H1 (cell line): ENCODE measurements at regions not wholly inside any gene's neighbourhood (a gene's known extent, or its start where the extent isn't known, plus 50 kb on each side); places are given as distances from the start of the nearest gene placed in this dataset.

Source experiments
- CTCF ChIA-PET: fragments of 300-600 bp; sonication (Branson Sonifier 250); formaldehyde crosslinking; loops from one replicate; lab custom pipeline; 2021; ENCODE audit not compliant: partially characterized antibody; lab: Charles Lee
- POLR2A ChIA-PET: fragments of 300-600 bp; sonication (Branson Sonifier 250); formaldehyde crosslinking; loops from one replicate; lab custom pipeline; 2021; ENCODE audit warnings: inconsistent platforms; ENCODE audit not compliant: partially characterized antibody; lab: Charles Lee
- DNase-seq, 2 experiments: peaks; one replicate each; pipeline versions ENCODE4 v3.0.0 to v3.0.0-alpha.2; 2010 to 2022; ENCODE audit warnings: low spot score in 2 of 2, low read depth in 1 of 2, mixed read lengths in 1 of 2
- FAIRE-seq: peaks from 2 replicates; lab custom pipeline; 2011; peaks lifted over from hg19 to GRCh38; lab: Jason Lieb, UNC
- H2AFZ ChIP-seq: 2 replicates; pipeline ENCODE4 v1.8.1; 2012; ENCODE audit warnings: low read length, inconsistent platforms
- H2AK5ac ChIP-seq: 2 replicates; pipeline ENCODE4 v1.6.1; 2013; ENCODE audit warnings: low read depth, low read length
- H2BK120ac ChIP-seq: replicated peaks from 2 replicates; pipeline ENCODE3; 2013; ENCODE audit warnings: low read depth, low read length, inconsistent platforms
- H2BK12ac ChIP-seq: 2 replicates; pipeline ENCODE4 v1.6.1; 2013; ENCODE audit warnings: low read depth, low read length
- H2BK15ac ChIP-seq: 2 replicates; pipeline ENCODE4 v1.6.1; 2013; ENCODE audit warnings: low read length
- H2BK20ac ChIP-seq: 2 replicates; pipeline ENCODE4 v1.6.1; 2013; ENCODE audit warnings: low read length
- H2BK5ac ChIP-seq: 2 replicates; pipeline ENCODE4 v1.6.1; 2013; ENCODE audit warnings: low read depth, low read length
- H3K14ac ChIP-seq: 2 replicates; pipeline ENCODE4 v1.6.1; 2013; ENCODE audit warnings: inconsistent platforms; ENCODE audit not compliant: insufficient read length
- H3K18ac ChIP-seq: 2 replicates; pipeline ENCODE4 v1.6.1; 2013; ENCODE audit warnings: low read length; ENCODE audit errors: extremely low read depth
- H3K23ac ChIP-seq: 2 replicates; pipeline ENCODE4 v1.6.1; 2013; ENCODE audit warnings: inconsistent platforms; ENCODE audit not compliant: insufficient read length
- H3K23me2 ChIP-seq: 2 replicates; pipeline ENCODE4 v1.6.1; 2013; ENCODE audit warnings: low read depth, low read length
- H3K27ac ChIP-seq: 2 replicates; pipeline ENCODE4 v1.6.1; 2011; ENCODE audit warnings: low read depth, low read length, inconsistent platforms
- H3K27me3 ChIP-seq, 4 experiments: replicated peaks in 1 of 4; 1 replicate in 1 of 4; 2 replicates in 3 of 4; pipeline versions ENCODE4 v1.6.1 to v1.8.1; 2011 to 2013; ENCODE audit warnings: low read length in 3 of 4, mild to moderate bottlenecking in 3 of 4, inconsistent platforms in 2 of 4, mixed read lengths in 2 of 4, moderate library complexity in 1 of 4; ENCODE audit not compliant: control insufficient read depth in 3 of 4, insufficient read depth in 3 of 4; ENCODE audit errors: extremely low read depth in 1 of 4
- H3K36me3 ChIP-seq, 4 experiments: 2 replicates each; pipeline versions ENCODE4 v1.6.1 to v1.8.1; 2011 to 2013; ENCODE audit warnings: mild to moderate bottlenecking in 4 of 4, low read length in 3 of 4, moderate library complexity in 2 of 4, control low read depth in 1 of 4, inconsistent platforms in 1 of 4; ENCODE audit not compliant: insufficient read depth in 4 of 4, control insufficient read depth in 2 of 4
- H3K4ac ChIP-seq: replicated peaks from 2 replicates; pipeline ENCODE3; 2013; ENCODE audit warnings: low read length, low read depth, mixed read lengths, inconsistent platforms; ENCODE audit not compliant: insufficient read length
- H3K4me1 ChIP-seq, 4 experiments: replicated peaks in 1 of 4; 1 replicate in 1 of 4; 2 replicates in 3 of 4; pipeline versions ENCODE4 v1.6.1 to v1.8.1; 2011 to 2013; ENCODE audit warnings: low read length in 3 of 4, inconsistent platforms in 2 of 4, mixed read lengths in 1 of 4; ENCODE audit not compliant: insufficient read depth in 4 of 4, control insufficient read depth in 3 of 4
- H3K4me2 ChIP-seq, 2 experiments: 2 replicates each; pipeline versions ENCODE4 v1.6.1 to v1.8.1; 2011 to 2013; ENCODE audit warnings: low read depth in 2 of 2, low read length in 2 of 2, control low read depth in 1 of 2, inconsistent platforms in 1 of 2, mild to moderate bottlenecking in 1 of 2; ENCODE audit not compliant: insufficient read depth in 1 of 2
- H3K4me3 ChIP-seq, 4 experiments: fragments of 200-600, 300-600 bp in 1 of 4; sonication (generic), shearing (Covaris generic), sonication (Bioruptor Twin) in 1 of 4; 2 replicates each; pipeline versions ENCODE4 v1.5.1 to v1.8.1; 2011 to 2016; ENCODE audit warnings: low read length in 4 of 4, low read depth in 3 of 4, control low read depth in 2 of 4, inconsistent platforms in 2 of 4, mild to moderate bottlenecking in 2 of 4, mixed read lengths in 1 of 4, moderate library complexity in 1 of 4; ENCODE audit not compliant: insufficient read depth in 2 of 4; ENCODE audit errors: extremely low read depth in 1 of 4
- H3K56ac ChIP-seq: replicated peaks from 2 replicates; pipeline ENCODE3; 2013; ENCODE audit warnings: low read depth, mild to moderate bottlenecking, mixed read lengths, low read length, inconsistent platforms; ENCODE audit not compliant: insufficient read length
- H3K79me1 ChIP-seq: 2 replicates; pipeline ENCODE4 v1.6.1; 2013; ENCODE audit warnings: low read depth, low read length, control low read depth
- H3K79me2 ChIP-seq, 2 experiments: 2 replicates each; pipeline versions ENCODE4 v1.6.1 to v1.8.1; 2012 to 2013; ENCODE audit warnings: low read length in 2 of 2, mild to moderate bottlenecking in 2 of 2, inconsistent platforms in 1 of 2; ENCODE audit not compliant: insufficient read depth in 2 of 2, control insufficient read depth in 1 of 2
- H3K9ac ChIP-seq, 4 experiments: replicated peaks in 1 of 4; 1 replicate in 1 of 4; 2 replicates in 3 of 4; pipeline versions ENCODE4 v1.6.1 to v1.8.1; 2011 to 2013; ENCODE audit warnings: low read depth in 3 of 4, low read length in 3 of 4, control low read depth in 2 of 4, mild to moderate bottlenecking in 2 of 4, moderate library complexity in 2 of 4, inconsistent platforms in 1 of 4; ENCODE audit errors: extremely low read depth in 1 of 4
- H3K9me3 ChIP-seq, 2 experiments: 2 replicates each; pipeline versions ENCODE4 v1.6.1 to v1.8.1; 2012 to 2013; ENCODE audit warnings: mild to moderate bottlenecking in 2 of 2, moderate library complexity in 2 of 2, control low read depth in 1 of 2, inconsistent platforms in 1 of 2, low read depth in 1 of 2, low read length in 1 of 2, mixed read lengths in 1 of 2; ENCODE audit not compliant: insufficient read depth in 2 of 2
- H4K20me1 ChIP-seq, 2 experiments: replicated peaks in 1 of 2; 2 replicates each; pipeline versions ENCODE3 to v1.8.1; 2011 to 2013; ENCODE audit warnings: inconsistent platforms in 2 of 2, low read length in 2 of 2, mild to moderate bottlenecking in 1 of 2; ENCODE audit not compliant: insufficient read depth in 2 of 2, control insufficient read depth in 1 of 2
- H4K5ac ChIP-seq: 2 replicates; pipeline ENCODE4 v1.6.1; 2013; ENCODE audit warnings: low read length, low read depth, mixed read lengths, inconsistent platforms; ENCODE audit not compliant: insufficient read length
- H4K8ac ChIP-seq: 2 replicates; pipeline ENCODE4 v1.8.0; 2013; ENCODE audit warnings: mild to moderate bottlenecking, moderate library complexity, low read length, inconsistent platforms; ENCODE audit not compliant: insufficient read depth; ENCODE audit errors: extremely low read depth
- H4K91ac ChIP-seq: replicated peaks from 2 replicates; pipeline ENCODE3; 2013; ENCODE audit warnings: low read length, mixed read lengths, inconsistent platforms; ENCODE audit not compliant: insufficient read length
- CREB1 ChIP-seq: IDR thresholded peaks from 2 replicates; pipeline ENCODE4 v1.6.1; 2012; ENCODE audit warnings: inconsistent platforms
- KDM4A ChIP-seq: IDR thresholded peaks from one replicate; pipeline ENCODE4 v1.7.1; 2012; ENCODE audit warnings: low read depth, mild to moderate bottlenecking, moderate library complexity, low read length, inconsistent platforms; ENCODE audit not compliant: severe bottlenecking
- RXRA ChIP-seq: IDR thresholded peaks from 2 replicates; pipeline ENCODE4 v1.6.1; 2011; ENCODE audit warnings: low read depth, mild to moderate bottlenecking, low read length, moderate library complexity; ENCODE audit not compliant: insufficient read depth
- TEAD4 ChIP-seq: IDR thresholded peaks from 2 replicates; pipeline ENCODE4 v1.6.1; 2012; ENCODE audit warnings: low read depth, low read length, inconsistent platforms, mixed read lengths
- WGBS, 2 experiments: shearing (Covaris generic) in 1 of 2; methylation state at CpG; one replicate each; pipeline versions ENCODE4 v1.1.6 to v1.1.7; 2013 to 2015; ENCODE audit warnings: low lambda C conversion rate in 2 of 2, mixed read lengths in 2 of 2, inconsistent platforms in 1 of 2, low coverage in 1 of 2, missing lambda C conversion rate in 1 of 2; ENCODE audit not compliant: insufficient replicate concordance in 2 of 2, insufficient coverage in 1 of 2, insufficient read length in 1 of 2; ENCODE audit errors: extremely low coverage in 1 of 2, missing lambda C conversion rate in 1 of 2; 5-methylcytosine and 5-hydroxymethylcytosine counted together

DNA sequence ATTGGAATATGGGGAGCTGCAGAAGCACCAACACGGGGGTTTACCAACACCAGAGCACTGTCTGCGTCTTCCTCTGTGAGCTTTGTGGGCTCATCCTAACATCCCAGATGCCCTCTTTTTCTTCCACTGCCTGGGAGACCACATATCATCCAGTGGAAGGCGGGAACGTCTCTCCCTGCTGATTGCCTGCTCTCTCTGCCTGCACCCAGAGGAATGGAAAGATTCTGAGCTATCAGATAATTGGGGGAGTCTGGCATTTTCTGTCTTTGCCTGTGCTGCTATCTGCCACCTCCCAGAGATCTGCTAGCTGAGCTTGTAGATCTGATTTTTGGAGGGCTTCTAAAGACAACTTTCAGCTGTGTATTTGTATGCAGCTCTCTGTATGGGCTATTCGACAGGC is 166.2 kb upstream of the PLXNA2 start:
- Histone ChIP-seq H4K91ac (no peak overlapping the region), H2BK20ac (no peak overlapping the region), H3K23me2 (no peaks in the 10 kb centered on the region), H3K36me3 (no peaks in the 10 kb centered on the region), H2AFZ (peak overlapping the region; percentile 16; the same call in 1 of the 2 replicates), H2AK5ac (no peak overlapping the region), H2BK5ac (no peak overlapping the region), H3K9ac (no peak overlapping the region), H3K27ac (no peak overlapping the region), H3K4me2 (no peak overlapping the region), H3K56ac (no peak overlapping the region), H3K23ac (no peak overlapping the region), H2BK120ac (no peak overlapping the region), H3K27me3 (no peaks in the 10 kb centered on the region), H3K9me3 (no peaks in the 10 kb centered on the region), H2BK15ac (no peak overlapping the region), H3K4ac (no peak overlapping the region), H3K4me1 (no peaks in the 10 kb centered on the region), H3K4me3 (no peak overlapping the region), H4K20me1 (no peaks in the 10 kb centered on the region), H4K8ac (no peak overlapping the region; the same call in 1 of the 2 replicates), H3K18ac (no peak overlapping the region), H3K14ac (no peak overlapping the region), H3K79me1 (no peaks in the 10 kb centered on the region), H2BK12ac (no peak overlapping the region), H4K5ac (no peak overlapping the region), H3K79me2 (no peaks in the 10 kb centered on the region)
- CTCF ChIA-PET = interaction anchor here (0.5 to 1.7 kb wide), 5 partner anchors 10 to 506 kb away, joined by 3 to 4 read pairs (median 3); no protein-coding TSS in a partner anchor
- TF ChIP-seq TEAD4 = no peak
- TF ChIP-seq KDM4A = no peak
- TF ChIP-seq CREB1 = no peak
- TF ChIP-seq RXRA = no peak
- WGBS, 2 experiments = 92% methylated on average over 5 of the region's 5 CpGs; no CpG with 5 or more reads in 1 of the 2 experiments
- POLR2A ChIA-PET = no interaction called here
- DNase-seq = no peak
- FAIRE-seq = no peak
